ENCODE measurements at regions not wholly inside any gene's neighbourhood (a gene's known extent, or its start where the extent isn't known, plus 50 kb on each side); places are given as distances from the start of the nearest gene placed in this dataset.

- TF ChIP-seq CTCF (IDR thresholded peaks at IDR 0.05; ENCODE audit: poor library complexity) (no peak), EZH2 (IDR thresholded peaks at IDR 0.05; ENCODE audit: borderline replicate concordance) (no peak)
These were observed 168.1 kb upstream of the MAP3K1 start for GRCh38 chr5:56647099-56647850.
